HFFc6 (cell line): ENCODE measurements at regions not wholly inside any gene's neighbourhood (a gene's known extent, or its start where the extent isn't known, plus 50 kb on each side); places are given as distances from the start of the nearest gene placed in this dataset.

ENCODE experiments used
- DNase-seq: peaks from one replicate; pipeline ENCODE4 v3.0.0-alpha.2; 2018
- H3K27ac Mint-ChIP-seq: 2 replicates; pipeline ENCODE4 v1.8.0; 2020; ENCODE audit warnings: mild to moderate bottlenecking, mixed read lengths
- H3K27me3 Mint-ChIP-seq: 2 replicates; pipeline ENCODE4 v1.8.0; 2021; ENCODE audit warnings: mild to moderate bottlenecking, moderate library complexity, mixed read lengths; ENCODE audit not compliant: insufficient read depth
- H3K36me3 Mint-ChIP-seq: 2 replicates; pipeline ENCODE4 v1.8.0; 2021; ENCODE audit warnings: low read depth, mixed read lengths
- H3K4me1 Mint-ChIP-seq: 2 replicates; pipeline ENCODE4 v1.8.0; 2020; ENCODE audit warnings: low read depth, mixed read lengths
- H3K4me3 Mint-ChIP-seq: 2 replicates; pipeline ENCODE4 v1.8.0; 2020; ENCODE audit warnings: mild to moderate bottlenecking, moderate library complexity, mixed read lengths
- H3K9me3 Mint-ChIP-seq: 2 replicates; pipeline ENCODE4 v1.8.0; 2020; ENCODE audit warnings: mild to moderate bottlenecking, mixed read lengths
- CTCF ChIP-seq: fragments of 200-600 bp; sonication (generic); IDR thresholded peaks from 2 replicates; pipeline ENCODE4 v1.5.0; 2021; ENCODE audit warnings: antibody characterized with exemption, mild to moderate bottlenecking

GRCh38 chr12:103075848-103076247, 118.4 kb downstream of the ASCL1 start:
- no peaks in the 10 kb centered on the region for H3K4me1 Mint-ChIP-seq
- H3K36me3 Mint-ChIP-seq, result no peaks in the 10 kb centered on the region

GRCh38 chr12:103077108-103077773, 119.8 kb downstream of the ASCL1 start:
- H3K36me3 Mint-ChIP-seq, result no peaks in the 10 kb centered on the region
- H3K27me3 Mint-ChIP-seq, result no peaks in the 10 kb centered on the region
- H3K4me1 Mint-ChIP-seq, result no peaks in the 10 kb centered on the region
- H3K9me3 Mint-ChIP-seq, result peaks cover 40% of the 10 kb centered on the region
- H3K4me3 Mint-ChIP-seq, result no peak overlapping the region
- H3K27ac Mint-ChIP-seq, result no peak overlapping the region
- TF ChIP-seq CTCF, result no peak
- DNase-seq, result no peak

More at GRCh38 chr12:103075848-103076247, 118.4 kb downstream of the ASCL1 start:
- TF ChIP-seq CTCF, result no peak
- no peak for DNase-seq
- no peak overlapping the region for H3K4me3 Mint-ChIP-seq
- no peaks in the 10 kb centered on the region for H3K27me3 Mint-ChIP-seq
- H3K9me3 Mint-ChIP-seq, result peaks cover 40% of the 10 kb centered on the region
- H3K27ac Mint-ChIP-seq, result no peak overlapping the region

- Mint-ChIP-seq H3K4me3 (no peak overlapping the region), H3K9me3 (peaks cover 48% of the 10 kb centered on the region), H3K27me3 (no peaks in the 10 kb centered on the region), H3K27ac (no peak overlapping the region), H3K36me3 (peaks cover 3% of the 10 kb centered on the region; the same call in 1 of the 2 replicates), H3K4me1 (no peaks in the 10 kb centered on the region)
- no peak for TF ChIP-seq CTCF
- DNase-seq, result no peak
These were observed 128.1 kb downstream of the ASCL1 start for GRCh38 chr12:103085541-103085940.

- Mint-ChIP-seq H3K9me3 (peaks cover 50% of the 10 kb centered on the region), H3K27me3 (no peaks in the 10 kb centered on the region), H3K27ac (no peak overlapping the region), H3K4me1 (no peaks in the 10 kb centered on the region), H3K36me3 (peaks cover 3% of the 10 kb centered on the region; the same call in 1 of the 2 replicates), H3K4me3 (no peak overlapping the region)
- DNase-seq, result no peak
- TF ChIP-seq CTCF, result no peak
These were observed 129.0 kb downstream of the ASCL1 start for GRCh38 chr12:103086471-103086870.

GRCh38 chr12:103093499-103094106, 136.1 kb downstream of the ASCL1 start:
- TF ChIP-seq CTCF, result no peak
- H3K36me3 Mint-ChIP-seq, result no peaks in the 10 kb centered on the region
- DNase-seq, result no peak
- H3K9me3 Mint-ChIP-seq, result peaks cover 38% of the 10 kb centered on the region
- peaks cover 1% of the 10 kb centered on the region; the same call in 1 of the 2 replicates for H3K27me3 Mint-ChIP-seq
- no peak overlapping the region for H3K4me3 Mint-ChIP-seq
- H3K27ac Mint-ChIP-seq, result no peak overlapping the region
- no peaks in the 10 kb centered on the region for H3K4me1 Mint-ChIP-seq
